SK-N-SH treated with all-trans-retinoic acid at 6 μM for 48 hours (cell line): ENCODE measurements at regions not wholly inside any gene's neighbourhood (a gene's known extent, or its start where the extent isn't known, plus 50 kb on each side); places are given as distances from the start of the nearest gene placed in this dataset.

ENCODE experiments used
- ESRRG ChIP-seq: fragments of 250-450 bp; sonication (Bioruptor Pico); IDR thresholded peaks from 2 replicates; pipeline ENCODE4 v1.6.1; 2021; ENCODE audit warnings: mild to moderate bottlenecking
- ZFP3 ChIP-seq: fragments of 250-450 bp; sonication (Bioruptor Pico); IDR thresholded peaks from 2 replicates; pipeline ENCODE4 v1.5.0; 2020; ENCODE audit warnings: mild to moderate bottlenecking, moderate library complexity
- ZNF70 ChIP-seq: fragments of 450-650 bp; formaldehyde crosslinking; IDR thresholded peaks from 2 replicates; pipeline ENCODE4 v1.5.0; 2020; ENCODE audit warnings: mild to moderate bottlenecking, moderate library complexity
- TF ChIP-seq, protein P1 (sequence below): fragments of 250-450 bp; sonication (Bioruptor Pico); IDR thresholded peaks from 2 replicates; pipeline ENCODE4 v1.8.0; 2020; ENCODE audit warnings: mild to moderate bottlenecking, moderate library complexity, borderline replicate concordance
- TF ChIP-seq, protein P2 (sequence below): fragments of 250-450 bp; sonication (Bioruptor Pico); IDR thresholded peaks from 2 replicates; pipeline ENCODE4 v1.5.1; 2020; ENCODE audit warnings: low read depth, mild to moderate bottlenecking, moderate library complexity

DNA sequence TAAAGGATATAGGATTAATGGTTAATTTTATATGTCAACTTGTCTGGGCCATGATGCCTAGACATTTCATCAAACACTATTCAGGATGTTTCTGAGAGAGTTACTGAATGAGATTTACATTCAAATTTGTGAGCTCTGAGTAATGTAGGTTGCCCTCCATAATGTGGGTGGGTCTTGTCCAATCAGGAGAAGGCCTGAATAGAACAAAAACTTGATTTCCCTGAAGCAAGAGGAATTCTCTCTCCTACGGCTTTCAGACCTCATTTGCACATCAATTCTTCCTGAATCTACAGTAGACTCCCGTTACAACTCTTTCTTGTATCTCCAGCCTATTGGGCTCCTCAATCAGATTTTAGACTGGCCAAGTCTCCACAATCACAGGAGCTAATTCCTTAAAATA, 377.9 kb upstream of the PMFBP1 start:
- TF ChIP-seq ZFP3 (CRISPR knock-in tag) (no peak), ZNF70 (CRISPR knock-in tag) (no peak), ESRRG (CRISPR knock-in tag) (no peak)
- TF ChIP-seq, protein P1, sequence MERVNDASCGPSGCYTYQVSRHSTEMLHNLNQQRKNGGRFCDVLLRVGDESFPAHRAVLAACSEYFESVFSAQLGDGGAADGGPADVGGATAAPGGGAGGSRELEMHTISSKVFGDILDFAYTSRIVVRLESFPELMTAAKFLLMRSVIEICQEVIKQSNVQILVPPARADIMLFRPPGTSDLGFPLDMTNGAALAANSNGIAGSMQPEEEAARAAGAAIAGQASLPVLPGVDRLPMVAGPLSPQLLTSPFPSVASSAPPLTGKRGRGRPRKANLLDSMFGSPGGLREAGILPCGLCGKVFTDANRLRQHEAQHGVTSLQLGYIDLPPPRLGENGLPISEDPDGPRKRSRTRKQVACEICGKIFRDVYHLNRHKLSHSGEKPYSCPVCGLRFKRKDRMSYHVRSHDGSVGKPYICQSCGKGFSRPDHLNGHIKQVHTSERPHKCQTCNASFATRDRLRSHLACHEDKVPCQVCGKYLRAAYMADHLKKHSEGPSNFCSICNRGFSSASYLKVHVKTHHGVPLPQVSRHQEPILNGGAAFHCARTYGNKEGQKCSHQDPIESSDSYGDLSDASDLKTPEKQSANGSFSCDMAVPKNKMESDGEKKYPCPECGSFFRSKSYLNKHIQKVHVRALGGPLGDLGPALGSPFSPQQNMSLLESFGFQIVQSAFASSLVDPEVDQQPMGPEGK (CRISPR knock-in tag), result no peak
- TF ChIP-seq, protein P2, sequence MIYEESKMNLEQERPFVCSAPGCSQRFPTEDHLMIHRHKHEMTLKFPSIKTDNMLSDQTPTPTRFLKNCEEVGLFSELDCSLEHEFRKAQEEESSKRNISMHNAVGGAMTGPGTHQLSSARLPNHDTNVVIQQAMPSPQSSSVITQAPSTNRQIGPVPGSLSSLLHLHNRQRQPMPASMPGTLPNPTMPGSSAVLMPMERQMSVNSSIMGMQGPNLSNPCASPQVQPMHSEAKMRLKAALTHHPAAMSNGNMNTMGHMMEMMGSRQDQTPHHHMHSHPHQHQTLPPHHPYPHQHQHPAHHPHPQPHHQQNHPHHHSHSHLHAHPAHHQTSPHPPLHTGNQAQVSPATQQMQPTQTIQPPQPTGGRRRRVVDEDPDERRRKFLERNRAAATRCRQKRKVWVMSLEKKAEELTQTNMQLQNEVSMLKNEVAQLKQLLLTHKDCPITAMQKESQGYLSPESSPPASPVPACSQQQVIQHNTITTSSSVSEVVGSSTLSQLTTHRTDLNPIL (CRISPR knock-in tag), result no peak
